Panc1 (cell line): ENCODE measurements at regions not wholly inside any gene's neighbourhood (a gene's known extent, or its start where the extent isn't known, plus 50 kb on each side); places are given as distances from the start of the nearest gene placed in this dataset.

ENCODE experiments used
- POLR2AphosphoS5 ChIP-seq: IDR thresholded peaks from 2 replicates; pipeline ENCODE4 v1.6.1; 2012; ENCODE audit warnings: mild to moderate bottlenecking, low read depth, low read length, moderate library complexity
- SIN3A ChIP-seq: IDR thresholded peaks from 2 replicates; pipeline ENCODE4 v1.6.1; 2012; ENCODE audit warnings: low read depth, mild to moderate bottlenecking, low read length, moderate library complexity, borderline replicate concordance; ENCODE audit not compliant: insufficient read depth
- TF ChIP-seq, protein P1 (sequence below): fragments of 450-650 bp; IDR thresholded peaks from 2 replicates; pipeline ENCODE4 v1.5.1; 2017; ENCODE audit warnings: mild to moderate bottlenecking

DNA sequence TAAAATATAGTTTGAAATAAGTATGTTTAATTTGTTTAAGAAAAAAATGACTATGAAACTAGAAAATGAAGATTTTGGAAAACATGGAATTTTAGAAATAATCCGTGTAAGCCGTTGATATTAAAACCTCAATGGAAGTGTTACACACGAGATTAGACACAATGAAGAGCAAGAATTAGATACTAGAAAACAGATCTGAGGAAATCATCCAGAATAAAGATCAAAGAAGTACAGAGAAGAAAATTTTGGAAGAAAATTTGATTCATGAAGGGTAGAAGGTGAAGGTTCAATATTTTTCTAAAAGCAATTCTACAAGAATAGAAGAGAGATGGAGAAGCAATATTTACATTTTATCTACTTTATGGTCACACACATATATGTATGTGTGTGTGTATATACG is 52.5 kb upstream of the SATB1 start:
- TF ChIP-seq, protein P1, sequence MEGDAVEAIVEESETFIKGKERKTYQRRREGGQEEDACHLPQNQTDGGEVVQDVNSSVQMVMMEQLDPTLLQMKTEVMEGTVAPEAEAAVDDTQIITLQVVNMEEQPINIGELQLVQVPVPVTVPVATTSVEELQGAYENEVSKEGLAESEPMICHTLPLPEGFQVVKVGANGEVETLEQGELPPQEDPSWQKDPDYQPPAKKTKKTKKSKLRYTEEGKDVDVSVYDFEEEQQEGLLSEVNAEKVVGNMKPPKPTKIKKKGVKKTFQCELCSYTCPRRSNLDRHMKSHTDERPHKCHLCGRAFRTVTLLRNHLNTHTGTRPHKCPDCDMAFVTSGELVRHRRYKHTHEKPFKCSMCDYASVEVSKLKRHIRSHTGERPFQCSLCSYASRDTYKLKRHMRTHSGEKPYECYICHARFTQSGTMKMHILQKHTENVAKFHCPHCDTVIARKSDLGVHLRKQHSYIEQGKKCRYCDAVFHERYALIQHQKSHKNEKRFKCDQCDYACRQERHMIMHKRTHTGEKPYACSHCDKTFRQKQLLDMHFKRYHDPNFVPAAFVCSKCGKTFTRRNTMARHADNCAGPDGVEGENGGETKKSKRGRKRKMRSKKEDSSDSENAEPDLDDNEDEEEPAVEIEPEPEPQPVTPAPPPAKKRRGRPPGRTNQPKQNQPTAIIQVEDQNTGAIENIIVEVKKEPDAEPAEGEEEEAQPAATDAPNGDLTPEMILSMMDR = no peak
- TF ChIP-seq POLR2AphosphoS5 (no peak), SIN3A (no peak)
